ENCODE measurements at regions not wholly inside any gene's neighbourhood (a gene's known extent, or its start where the extent isn't known, plus 50 kb on each side); places are given as distances from the start of the nearest gene placed in this dataset.

DNA sequence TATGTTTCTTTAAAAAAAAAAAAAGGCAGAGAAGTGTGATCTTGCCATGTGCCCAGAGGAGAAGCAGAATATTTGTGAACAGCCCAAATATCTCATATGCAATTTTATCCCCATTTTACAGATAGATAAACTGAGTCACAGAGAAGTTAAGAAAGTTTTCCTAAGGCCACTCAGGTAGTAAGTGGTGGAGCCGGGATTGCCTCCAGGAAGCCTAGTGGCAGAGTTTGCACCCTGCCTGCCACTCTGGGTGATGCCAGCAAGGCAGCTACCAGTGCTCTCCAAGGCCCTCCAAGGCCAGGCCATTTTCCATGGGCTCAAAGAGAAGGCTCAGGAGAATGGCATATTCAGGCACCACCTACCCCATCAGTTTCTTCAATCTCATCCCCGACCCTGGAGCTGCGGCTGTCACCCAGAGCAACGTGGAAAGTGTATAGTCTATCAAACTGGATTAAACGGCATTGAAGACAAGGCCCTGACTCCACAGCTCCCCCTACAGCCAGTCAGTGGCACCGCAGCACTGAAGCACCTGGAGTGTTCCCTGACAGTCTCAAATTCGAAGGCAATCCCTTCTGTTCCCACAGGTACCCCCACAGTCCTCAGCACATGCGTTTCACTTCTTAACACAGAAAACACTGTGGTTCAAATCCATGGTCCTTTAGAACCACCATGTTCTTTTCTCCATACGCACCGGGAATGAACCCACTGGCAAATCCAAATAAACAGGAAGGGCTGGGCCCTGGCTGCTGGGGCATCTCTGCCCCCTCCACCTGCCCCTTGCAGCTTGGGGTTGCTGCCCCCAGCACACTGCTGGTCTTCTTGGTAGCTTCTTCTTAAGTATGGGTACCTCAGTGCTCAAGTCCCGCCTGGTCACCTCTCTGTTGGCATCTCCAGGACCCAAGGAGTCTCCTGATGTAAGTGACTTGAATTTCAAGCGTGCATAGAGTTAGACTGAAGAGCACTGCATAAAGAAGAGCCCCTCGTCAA lies 175.3 kb downstream of the INHBB start:
- no peak for DNase-seq

DNA sequence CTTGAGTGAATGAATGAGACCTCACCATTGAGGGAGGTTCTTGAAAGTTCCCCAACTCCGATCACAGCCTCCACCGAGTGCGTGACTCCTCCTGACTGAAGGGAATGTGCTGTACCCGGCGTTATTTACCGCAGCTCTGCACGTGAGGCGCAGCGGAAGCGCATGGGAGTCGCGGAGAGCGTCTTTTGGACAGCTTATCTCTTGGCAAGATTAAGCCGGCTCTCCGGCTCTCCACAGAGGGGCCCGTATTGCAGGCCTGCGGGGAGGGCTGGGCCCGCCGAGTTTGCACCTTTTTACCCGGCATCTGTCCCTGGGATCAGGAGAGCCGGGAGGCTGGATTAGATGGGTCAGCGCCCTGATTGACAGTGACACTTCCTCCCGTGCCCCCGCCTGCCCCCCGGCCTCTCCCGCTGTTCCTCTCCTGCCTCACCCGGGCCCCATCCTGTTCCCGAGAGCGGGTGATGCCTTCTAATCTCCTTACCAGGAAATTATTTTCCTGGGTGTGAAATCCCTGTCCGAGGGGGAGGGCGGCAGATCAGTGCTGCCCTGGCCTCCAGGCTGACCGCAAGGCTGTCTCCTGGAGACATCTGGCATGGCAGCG lies 176.3 kb downstream of the INHBB start:
- DNase-seq: no peak

DNA sequence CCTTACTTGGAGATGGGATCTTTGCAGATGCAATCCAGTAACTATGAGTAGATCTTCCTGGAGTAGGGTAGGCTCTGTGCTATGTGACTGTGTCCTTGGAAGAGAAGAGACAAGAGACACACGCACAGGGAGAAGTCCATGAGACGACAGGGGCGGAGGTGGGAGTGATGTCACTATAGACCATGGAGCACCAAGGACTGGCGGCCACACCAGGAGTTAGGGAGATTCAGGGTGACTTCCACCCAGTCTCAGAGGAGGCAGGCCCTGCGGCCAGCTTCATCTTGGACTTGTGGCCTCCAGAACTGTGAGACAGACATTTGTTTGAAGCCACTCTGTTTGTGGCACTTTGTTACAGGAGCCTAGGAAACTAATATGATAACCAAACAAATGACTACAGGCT lies 177.8 kb downstream of the INHBB start:
- DNase-seq: no peak

DNA sequence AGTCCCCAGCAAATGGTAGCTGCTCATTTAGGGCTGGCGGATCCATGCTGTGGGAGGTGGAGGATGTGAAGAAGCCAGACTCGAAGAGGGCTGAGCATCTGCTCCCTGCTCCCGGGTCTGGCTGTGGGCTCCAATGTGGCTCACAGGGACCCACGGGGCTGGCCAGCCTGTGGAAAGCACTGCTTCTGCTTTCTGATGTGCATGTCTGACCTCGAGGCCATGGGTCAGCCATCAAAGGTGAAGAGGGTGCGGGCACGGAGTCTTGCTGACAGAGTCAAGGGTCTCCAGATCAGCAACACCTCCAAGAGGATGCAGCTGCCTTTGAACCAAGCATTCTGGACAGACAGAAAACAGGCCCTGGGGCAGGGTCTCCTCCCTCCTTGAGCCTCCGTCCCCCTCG lies 178.2 kb downstream of the INHBB start:
- no peak for DNase-seq

DNA sequence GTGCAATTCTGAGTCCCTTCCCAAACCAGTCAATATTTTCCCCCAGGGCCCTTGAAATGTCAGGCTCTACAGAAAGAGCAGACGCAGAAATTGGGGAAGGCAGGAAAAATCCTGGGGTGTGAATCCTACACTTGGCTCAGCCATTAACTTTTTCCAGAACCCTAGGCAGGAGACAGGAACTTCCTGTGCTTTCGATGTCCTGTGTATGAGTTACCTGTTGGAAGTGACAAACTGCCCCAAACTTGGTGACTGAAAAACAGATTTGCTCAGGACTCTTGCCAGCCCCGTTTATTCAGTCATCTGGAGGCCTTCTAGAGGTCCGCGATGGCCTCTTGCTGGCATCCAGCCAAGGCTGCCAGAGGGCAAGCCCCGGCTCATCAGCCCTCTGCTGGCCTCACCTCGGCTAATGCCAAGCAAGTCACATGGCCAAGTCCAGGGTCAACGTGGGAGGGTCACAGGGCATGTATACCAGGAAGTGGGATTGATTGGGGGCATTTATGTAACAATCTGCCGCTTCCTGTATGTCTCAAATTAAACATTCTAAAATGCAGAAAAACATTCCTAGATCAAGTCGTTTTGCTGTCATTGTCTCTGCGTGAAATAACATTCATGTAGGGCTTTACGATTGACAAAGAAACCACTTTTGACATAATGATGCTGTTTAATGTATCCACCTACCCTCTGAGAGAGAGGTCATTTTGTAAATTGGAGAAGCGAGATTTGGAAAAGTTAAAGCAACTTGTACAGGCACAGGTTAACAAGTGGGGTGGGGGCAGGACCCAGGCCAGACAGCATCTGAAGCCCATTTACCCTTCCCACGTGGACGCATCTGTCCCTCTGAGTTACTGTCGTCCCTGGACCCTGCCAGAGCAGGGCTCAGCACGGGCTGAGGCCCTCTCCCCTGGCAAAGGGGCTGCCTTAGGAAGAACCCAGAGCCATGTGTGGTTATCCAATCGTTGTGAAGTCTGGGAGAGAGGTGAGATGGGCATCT lies 179.4 kb downstream of the INHBB start:
- no peak for DNase-seq

DNA sequence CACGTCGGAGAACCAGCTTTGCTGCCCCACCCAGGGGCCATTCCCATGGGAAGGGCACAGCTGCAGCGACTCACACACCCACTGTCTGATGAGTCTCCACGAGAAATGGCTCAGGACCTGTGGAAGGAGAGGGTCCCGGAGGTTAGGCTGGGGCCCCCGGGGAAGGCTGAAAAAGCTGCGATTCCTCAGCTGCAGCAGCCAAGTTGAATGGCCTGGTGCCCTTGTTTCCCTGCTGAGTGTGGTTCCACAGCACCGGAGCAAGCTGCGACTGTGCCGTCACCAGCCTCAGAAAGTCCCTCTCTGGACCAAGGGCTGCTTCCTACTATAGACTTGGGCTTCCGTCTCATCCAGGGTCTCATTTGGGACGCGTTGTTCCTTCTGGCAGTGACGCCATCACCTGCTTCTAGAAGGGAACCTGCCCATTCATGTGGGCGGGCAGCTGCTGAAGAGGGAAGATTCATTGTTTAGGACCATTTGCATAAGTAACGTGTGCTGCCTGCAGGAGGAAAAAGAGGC lies 180.2 kb downstream of the INHBB start:
- DNase-seq: no peak

DNA sequence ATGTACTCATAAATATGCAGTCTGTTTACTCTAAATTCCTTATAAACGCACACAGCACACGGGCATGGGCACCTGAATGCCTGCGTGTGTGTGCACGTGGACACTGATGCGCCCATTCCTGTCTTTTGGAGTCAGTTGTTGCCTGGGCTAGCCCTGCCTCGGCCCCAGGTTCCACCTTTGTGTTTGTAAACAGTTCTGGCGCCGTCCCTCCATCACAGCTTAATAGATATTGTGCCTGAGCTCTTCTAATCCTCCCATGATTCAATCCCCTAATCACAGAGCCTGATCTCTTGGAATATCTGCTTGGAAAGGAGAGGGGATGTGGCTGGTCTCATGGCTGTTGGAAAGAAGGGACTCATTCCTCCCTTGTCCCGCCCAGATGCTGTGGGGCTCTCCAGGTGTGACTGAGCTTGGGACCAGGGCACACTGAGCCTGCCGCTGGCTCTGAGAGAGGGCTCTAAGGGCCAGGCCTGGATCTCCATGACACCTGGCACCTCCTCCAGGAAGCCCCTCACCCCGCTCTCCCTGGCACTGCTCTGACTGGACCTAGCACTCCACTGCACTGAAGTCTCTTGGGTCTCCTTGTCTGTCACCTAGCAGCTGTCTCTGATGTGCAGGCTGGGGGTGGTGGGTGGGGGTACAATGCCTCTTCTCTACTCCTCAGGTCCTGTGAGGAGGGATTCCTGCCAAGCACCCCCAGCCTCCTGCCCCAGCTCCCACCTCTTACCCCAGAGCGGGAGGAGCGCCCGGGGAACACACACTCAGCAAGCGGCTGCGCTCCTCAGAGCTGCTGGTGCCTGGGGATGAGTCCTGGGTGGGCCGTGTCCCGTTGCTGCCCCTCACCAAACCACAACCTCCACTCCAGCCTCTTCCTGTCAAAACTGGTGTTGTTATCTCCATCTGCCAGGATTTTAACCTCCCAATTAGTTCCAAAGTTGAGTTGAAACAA lies 181.3 kb downstream of the INHBB start:
- DNase-seq: no peak

DNA sequence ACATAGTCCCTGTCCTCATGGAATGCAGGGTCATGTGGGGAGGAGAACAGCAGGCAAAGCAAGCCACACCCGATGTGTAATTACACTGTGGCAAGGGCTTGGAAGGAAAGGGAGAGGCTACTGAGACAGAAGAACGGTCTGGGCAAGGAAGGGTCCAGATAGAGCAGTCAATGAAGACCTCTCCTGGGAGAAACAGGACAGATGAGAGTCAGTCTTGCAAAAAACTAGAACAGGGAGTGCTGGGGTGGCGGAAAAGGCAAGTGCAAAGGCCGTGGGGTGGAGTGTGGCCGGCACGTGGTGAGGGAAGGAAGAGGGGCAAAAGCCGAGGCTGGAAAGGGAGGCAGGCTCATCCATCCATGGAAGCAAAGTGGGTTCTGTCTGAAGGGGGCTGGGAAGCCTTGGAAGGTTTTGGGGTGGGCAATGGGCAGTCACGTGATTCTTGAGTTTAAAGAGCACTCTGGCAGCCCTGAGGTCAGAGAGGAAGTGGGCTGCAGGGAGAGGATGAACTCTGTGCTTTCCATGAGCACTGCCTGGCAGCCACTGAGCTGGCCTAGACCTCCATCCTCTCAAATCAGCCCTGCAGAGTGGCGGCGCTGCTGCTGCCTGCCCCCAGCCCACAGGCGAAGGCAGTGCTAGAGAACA lies 182.2 kb downstream of the INHBB start:
- no peak for DNase-seq

DNA sequence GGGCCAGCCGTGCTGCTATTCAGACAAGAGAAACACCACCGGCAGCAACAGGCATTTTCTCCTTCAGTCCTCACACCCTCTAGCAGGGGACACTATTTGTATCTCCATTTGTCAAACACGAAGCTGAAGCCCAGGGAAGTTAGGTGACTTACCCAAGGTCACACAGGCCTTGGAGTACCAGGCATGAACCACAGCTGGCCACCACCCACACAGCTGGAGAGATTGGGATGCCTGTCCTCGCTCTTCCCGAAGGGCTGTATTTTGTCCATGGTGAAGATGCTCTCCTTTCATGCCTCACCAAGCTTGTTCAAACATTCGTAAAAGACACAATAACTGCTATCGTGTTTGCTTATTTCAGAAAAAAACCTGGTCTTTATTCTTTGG lies 182.7 kb downstream of the INHBB start:
- DNase-seq: no peak

DNA sequence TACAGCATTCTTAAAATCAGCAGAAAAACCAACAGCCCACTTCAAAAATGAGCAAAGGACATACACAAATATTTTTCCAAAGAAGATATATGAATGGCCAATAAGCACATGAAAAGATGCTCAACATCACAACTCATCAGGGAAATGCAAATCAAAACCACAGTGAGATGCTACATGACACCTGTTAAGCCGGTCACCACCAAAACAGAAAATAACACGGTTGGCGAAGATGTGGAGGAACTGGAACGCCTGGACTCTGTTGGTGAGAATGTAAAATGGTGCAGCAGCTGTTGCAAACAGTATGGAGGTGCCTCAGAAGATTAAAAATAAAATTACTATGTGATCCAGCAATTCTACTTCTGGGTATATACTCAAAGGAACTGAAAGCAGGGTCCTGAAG lies 184.8 kb downstream of the INHBB start:
- no peak for DNase-seq

DNA sequence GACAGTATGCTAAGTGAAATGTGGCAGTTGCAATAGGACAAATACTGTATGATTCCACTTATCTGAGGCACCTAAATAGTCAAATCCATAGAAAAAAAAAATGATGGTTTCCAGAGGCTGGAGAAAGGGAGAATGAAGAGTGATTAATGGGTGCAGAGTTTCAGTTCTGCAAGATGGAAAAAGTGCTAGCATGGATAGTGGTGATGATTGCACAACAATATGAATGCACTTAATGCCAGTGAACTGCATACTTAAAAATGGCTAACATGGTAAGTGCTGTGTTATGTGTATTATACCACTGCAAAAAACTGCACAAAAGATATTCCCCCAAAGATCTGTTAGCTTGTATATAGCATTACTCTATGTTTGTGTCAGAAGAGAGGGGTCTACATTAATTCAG lies 185.4 kb downstream of the INHBB start:
- DNase-seq: no peak

DNA sequence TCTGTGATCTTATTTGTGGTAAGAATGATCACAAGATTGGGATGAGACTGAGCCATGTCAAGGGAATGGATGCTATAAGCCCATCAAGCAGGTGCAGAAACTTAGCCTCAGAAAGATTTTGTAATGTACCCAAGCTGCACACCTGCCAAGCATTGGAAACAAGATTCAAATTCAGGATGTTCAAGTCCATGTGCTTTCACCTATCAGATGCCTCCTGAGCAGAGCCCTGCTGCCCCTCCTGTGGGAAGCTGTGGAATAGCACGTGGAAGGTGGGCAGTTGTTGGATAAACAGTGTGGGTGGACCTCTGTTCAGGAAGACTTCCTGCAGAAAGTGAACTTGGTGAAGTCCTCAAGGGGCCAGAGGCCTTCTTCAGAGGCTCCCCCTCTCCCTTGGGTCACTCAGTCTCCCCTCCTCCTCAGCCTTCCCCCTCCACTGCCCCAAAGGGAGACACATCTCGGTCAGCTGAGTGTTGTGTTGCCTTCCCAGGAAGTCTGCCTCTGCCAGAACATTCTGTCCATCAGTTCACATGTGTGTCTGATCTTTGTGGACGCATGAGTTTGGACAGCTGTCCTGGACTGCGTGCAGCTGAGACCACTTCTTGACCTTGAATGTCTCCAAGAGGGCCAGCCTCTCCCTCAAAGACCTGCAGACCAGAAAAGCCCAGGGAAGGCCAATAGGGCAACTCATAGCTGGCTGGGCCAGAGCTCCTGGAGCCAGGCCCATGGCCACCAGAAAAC lies 186.1 kb downstream of the INHBB start:
- DNase-seq: no peak

DNA sequence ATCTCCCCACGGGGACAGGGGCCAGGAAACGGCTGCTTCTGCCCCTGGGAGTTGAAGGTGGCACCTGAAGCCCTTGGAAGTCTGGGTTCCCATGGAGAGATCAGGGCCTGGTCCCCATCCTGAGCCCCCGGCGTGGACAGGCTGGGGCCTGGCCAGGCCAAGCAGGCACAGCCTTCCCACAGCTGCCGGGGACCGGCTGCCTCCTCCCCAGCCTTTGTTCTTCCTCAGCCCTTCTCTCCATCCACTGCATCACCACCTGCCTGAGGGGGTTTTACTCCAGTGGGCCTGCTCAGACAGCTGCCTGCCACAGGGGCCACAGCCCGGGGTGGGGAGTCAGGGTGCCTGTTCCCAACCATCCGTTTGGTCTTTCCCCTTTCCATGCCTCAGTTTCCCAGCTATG lies 187.7 kb downstream of the INHBB start:
- no peak for DNase-seq

DNA sequence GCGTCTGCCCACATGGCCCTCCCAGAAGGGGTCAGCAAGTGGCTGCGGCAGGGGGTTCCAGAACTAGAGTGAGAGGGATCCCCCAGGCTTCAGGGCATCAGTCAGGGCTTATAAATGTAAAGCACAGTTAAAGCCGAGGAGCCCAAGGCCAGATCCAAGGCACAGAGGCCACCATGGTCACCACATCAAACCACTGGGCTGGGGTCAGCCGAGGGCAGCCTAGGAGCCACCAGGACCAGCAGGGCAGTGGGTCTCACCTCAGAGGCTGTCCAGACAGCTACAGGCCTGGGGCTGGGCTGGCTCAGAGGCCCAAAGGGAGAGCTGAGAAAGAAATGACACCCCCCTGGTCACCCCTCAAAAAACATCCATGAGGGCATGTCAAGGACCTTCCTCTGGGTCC lies 188.5 kb downstream of the INHBB start:
- no peak for DNase-seq

DNA sequence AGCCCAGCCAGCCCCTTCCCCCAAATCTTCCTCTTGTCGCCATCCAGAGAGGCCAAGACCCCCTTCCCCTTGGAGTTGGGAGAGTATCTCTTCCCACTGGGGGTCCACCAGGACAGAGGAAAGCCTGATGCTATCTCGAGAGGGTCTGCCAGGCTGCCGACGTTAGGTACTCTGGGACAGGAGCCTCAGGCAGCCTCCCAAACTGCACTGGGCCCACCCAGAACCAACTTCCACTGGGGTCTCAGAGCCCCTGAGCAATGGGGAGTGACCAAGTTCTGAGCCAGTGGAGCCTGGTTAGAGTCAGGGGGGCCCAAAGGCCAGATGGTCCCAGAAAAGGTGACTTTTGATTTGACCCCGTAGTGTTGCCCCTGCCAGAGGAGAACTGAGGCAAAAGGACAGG lies 189.1 kb downstream of the INHBB start:
- DNase-seq: no peak

DNA sequence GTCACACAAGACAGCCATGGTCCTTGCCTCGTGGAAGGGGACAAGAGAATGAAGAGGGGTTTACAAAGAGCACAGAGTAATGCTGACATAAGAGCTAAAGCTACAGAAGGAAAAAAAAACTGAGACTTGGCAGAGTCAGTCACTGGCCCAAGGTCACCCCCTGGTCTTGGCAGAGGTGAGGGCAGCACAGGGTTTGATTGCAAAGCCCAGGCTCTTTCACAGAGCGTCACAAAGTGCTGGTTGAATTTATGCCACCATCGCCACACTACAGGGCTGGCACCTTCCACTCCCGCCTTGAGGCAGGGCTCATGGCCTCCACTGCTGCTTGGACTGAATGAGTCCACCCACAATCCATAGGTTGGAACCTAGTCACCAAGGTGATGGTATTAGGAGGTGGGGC lies 190.2 kb downstream of the INHBB start:
- no peak for DNase-seq

DNA sequence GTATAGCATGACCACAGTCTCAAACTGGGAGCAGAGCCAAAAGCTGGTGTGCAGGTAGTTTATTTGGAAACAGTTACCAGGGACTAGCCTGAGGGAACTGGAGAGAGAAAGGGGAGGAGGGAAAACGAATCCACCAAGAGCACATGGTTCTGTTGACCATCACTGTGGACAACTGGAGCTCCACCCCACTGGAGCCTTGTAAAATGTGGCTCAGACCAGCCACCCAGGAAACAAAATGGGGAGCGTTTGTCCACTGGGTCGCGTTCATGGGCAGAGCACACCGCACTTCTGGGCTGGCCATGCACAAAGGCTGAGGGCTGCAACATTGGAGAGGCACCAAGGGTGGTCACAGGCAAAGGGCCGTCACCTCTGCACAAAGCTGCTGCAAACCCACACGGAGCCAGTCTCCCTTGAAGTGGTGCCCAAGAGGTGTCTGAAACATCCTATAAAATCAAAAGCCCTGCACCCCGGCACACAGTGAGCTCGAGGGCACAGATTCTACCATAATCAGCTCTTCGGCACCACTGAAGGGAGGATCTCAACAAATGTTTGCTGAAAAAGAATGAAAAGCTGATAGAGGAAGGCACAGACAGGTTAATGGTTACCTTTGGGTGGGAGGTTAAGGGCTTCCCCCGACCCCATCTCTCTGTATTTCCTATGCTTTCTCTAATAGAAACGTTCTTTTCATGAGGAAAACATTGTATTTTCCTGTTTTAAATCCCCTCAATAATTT lies 192.9 kb downstream of the INHBB start:
- DNase-seq: no peak

DNA sequence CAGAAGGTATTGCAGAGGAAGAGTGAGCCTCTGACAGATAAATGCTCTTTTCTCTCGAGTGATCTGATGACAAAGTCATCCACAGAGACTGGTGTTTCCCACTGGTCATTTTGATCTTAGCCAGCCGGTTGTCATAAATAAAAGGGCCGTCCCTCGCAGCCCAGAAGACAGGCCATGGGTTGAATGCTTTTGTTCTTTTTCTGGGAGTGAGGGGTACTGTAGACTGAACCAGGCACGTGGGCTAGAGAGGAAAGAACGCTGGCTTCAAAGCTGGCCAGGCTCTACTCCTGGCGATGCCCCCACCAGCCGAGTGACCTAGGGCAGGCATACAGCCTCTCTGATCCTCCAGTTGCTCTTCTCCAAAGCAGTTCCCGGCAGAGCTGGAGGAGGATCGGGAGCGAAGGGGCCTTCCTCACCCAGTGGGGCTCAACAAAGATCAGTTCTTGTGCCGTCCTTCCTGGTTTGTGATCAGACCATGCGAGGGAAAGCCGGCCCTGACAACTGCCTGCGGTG lies 193.5 kb downstream of the INHBB start:
- no peak for DNase-seq

DNA sequence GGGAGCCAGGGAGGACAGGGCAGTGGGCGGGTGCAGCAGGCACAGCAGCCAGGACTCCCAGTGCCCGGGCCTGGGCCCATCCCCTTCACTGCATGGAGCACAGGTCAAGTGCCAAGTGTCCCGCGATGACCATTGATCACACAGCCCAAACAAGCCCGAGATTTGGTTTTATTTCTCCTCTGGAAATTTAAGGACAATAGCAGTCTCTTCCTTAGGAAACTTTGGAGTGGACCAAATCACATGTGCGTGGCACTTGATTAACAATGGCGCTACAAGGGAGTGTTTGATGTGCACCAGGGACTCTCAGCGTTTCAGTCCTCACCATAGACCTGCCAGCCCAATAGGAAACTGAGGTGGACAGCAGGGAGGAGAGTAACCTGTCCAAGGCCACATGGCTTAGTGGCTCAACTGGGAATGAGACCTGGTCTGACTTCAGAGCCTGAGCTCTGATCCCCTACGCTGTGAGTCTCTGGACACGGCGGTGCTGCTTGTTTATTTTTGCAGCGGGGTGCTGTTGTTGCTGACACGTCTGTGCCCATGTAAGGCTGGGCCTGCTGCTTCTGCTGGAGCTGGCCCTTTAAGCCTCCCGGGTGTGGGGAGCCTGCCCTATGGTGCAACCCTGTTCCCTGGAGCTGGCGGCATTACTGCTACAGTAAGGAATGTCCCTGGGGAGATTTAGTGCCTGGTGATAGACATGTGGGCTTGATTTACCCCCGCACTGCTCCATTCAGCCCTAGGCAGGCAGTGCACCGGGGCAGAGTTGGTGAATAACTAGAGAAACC lies 194.2 kb downstream of the INHBB start:
- no peak for DNase-seq
